ENCODE measurements at regions not wholly inside any gene's neighbourhood (a gene's known extent, or its start where the extent isn't known, plus 50 kb on each side); places are given as distances from the start of the nearest gene placed in this dataset.
"Not testable (repeated sequence)": the region's sequence is repeated elsewhere in the genome, so short reads cannot be mapped to it uniquely, and the experiment has no call there.

DNA sequence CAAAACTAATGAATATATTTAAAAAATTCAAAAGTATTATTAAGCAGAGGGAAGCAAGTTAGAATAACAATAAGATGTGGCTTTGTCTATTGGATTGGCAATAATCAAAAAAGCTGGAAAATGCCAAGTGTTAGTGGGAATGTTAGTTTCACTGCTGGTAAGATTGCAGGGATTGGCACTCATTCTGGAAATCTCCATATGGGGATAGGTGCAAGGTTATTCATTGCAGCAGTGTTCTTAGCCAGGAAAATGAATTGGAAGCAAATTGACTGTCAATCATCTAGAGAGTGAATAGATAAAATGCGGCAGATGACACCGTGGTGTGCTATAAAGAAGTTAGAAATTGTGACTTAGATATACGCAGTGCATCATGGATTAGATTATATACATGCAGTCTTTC is 1615.5 kb upstream of the PCDH7 start:
- DNase-seq (ENCODE audit: low read depth), result no peak

DNA sequence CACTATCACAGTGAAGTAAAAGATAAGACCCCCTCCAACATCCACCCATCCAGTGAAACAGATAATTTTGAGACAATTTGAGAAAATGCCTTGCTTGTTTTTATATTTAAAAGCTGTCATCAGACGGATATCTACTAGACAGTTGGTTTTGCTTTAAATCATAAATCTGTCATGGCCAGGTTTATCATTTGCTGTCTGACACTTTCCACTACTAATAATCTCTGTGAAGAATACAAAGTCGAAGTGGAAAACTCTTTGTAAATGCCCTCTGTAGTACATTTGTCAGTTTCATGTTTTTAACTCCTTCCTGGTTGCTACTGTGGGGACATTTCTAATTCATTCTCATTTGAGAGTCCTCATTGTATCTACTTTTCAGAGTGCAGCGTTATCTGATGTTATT is 1606.2 kb upstream of the PCDH7 start:
- DNase-seq (ENCODE audit: low read depth), result no peak

DNA sequence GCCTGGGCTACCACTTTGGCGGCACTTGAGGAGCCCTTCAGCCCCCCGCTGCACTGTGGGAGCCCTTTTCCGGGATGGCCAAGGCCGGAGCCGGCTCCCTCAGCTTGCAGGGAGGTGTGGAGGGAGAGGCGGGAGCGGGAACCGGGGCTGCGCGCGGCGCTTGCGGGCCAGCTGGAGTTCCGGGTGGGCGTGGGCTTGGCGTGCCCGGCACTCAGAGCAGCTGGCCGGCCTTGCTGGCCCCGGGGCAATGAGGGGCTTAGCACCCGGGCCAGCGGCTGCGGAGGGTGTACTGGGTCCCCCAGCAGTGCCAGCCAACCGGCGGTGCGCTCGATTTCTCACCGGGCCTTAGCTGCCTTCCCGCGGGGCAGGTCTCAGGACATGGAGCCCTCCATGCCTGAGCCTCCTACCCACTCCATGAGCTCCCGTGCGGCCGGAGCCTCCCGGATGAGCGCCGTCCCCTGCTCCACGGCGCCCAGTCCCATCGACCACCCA is 1602.9 kb upstream of the PCDH7 start:
- not testable (repeated sequence) for DNase-seq (ENCODE audit: low read depth)

DNA sequence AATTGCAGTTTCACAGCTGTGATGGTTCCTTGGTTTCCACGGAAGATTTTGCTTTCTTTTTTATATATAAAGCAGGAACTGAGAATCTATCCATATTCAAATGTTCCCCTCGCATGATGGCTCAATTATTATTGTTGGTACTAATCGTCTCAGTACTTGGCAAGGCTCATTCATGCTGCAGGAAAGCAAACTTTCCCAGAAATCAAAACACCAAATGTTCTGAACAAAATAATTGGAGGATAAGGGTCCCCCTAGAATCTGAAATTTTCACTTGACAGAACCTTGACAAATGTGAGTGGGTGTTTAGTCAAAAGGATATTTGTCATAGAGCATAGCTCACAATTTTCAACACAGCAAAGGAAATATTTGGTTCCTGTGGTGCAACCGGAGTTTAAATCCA is 1598.6 kb upstream of the PCDH7 start:
- no peak for DNase-seq (ENCODE audit: low read depth)

DNA sequence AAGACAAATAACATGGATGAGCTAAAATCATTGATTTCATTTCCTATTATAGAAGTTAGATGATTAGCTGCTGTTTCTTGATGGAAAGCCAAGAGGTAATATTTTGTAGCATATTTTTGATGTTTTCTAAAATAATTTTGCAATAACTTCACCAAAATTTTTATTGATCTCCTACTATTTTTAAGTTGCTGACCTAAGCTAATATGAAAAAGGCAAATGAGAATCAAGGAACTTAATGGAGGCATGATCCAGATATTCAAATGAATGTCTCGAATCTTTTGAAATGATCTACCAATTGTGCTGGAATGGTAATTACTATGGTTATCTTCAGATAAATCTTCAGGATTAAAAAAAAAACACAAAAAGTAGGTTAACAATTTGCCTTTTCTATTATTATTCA is 1591.4 kb upstream of the PCDH7 start:
- DNase-seq (ENCODE audit: low read depth), result no peak

DNA sequence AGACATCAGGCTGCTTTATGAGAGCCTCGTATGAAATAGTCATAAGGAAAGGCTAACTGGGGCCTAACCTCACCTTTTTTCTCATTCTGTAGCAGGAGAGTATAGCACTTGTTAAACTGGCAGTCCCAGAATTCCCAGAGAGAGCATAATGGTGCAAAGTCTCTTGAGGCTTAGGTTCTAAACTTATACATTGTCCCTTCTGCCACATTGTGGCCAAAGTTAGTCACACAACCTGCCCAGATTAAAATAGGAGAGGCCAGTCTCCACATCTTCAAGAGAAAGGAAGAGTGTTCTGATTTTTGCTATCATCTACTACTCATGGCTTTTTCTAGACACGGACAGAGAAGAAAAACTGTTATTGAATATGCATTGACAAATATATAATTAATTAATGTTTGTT is 1588.9 kb upstream of the PCDH7 start:
- no peak for DNase-seq (ENCODE audit: low read depth)

DNA sequence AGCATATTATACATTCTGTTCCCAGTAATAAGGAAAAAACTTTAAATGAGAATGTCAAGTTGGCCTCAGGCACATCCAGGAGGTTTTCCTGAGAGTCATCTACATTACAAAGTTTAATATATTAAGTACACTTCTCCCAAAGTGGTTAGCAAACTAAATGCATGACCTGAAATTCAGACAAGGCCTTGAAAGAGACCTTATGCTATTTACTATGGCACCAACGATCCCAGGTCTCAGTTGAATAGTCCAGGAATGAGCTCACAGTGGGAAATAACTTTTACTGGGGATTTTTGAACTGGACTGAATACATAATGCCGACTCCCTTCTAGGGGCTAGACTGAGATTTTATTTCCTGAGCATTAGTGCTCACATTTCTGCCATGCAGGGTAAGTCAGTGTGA is 1577.5 kb upstream of the PCDH7 start:
- no peak for DNase-seq (ENCODE audit: low read depth)

DNA sequence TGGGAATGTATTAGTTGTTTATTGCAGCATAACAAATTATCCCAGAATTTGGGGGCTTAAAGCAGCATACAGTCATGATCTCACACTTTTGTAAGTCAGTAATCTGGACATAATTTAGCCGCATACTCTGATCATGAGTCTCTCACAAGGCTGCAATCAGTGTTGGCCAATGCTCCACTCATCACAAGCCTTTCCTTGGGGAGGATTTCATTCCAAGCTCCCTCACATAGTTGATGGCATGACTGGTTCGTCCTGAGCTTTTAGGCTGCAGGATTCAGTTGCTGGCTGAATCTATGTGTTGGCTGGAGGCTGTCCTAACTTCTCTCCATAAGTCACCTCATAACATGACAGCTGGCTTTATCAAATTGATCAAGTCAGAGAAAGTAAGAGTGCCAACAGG is 1568.6 kb upstream of the PCDH7 start:
- DNase-seq (ENCODE audit: low read depth), result peak; percentile 68

DNA sequence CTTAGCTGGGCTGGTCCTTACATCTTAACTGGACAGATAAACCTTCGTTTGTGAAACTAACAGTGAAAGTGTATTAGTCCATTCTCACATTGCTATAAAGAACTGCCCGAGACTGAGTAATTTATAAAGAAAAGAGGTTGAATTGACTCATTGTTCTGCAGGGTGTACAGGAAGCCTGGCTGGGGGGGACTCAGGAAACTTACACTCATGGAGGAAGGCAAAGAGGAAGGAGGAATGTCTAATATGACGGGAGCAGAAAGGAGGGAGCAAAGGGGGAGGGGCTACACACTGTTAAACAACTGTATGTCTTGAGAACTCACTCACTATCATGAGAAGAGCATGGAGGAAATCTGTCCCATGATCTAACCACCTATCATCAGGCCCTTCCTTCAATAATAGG is 1566.5 kb upstream of the PCDH7 start:
- DNase-seq (ENCODE audit: low read depth), result no peak

DNA sequence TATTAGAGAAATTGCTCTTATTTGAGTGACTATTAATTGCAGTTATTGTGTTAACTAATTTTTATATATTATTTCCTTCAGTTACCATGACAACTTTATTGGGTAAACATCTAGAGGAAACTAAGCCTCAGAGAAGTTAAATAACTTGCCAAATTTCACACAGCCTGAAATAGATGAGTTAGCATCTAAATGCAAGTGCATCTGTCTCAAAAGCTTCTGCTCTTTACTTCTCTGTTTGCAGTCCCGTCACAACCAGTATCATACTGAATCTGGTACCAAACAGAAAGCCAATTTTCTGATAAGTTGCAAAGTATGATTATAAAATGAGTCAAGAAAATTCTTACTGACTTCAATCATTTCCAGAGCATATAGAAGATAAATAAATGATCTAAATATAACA is 1544.9 kb upstream of the PCDH7 start:
- DNase-seq (ENCODE audit: low read depth), result no peak

DNA sequence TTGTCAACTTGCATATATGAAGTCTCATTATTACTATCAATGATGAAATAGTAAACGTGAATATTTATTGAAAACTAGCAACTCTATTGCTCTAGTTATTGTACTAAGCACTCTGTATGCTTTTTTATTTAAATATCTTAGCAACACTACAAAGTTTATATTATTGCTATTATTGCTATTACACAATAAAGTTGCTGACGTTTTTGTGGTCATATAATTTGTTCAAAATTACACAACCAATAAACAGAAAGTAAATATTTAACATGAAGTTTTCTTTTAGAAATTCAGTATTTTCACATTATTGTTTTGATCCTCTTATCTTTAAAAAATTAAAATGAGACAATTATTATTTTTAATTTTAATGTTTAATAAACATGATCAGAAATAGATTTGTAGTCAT is 1521.1 kb upstream of the PCDH7 start:
- no peak for DNase-seq (ENCODE audit: low read depth)

DNA sequence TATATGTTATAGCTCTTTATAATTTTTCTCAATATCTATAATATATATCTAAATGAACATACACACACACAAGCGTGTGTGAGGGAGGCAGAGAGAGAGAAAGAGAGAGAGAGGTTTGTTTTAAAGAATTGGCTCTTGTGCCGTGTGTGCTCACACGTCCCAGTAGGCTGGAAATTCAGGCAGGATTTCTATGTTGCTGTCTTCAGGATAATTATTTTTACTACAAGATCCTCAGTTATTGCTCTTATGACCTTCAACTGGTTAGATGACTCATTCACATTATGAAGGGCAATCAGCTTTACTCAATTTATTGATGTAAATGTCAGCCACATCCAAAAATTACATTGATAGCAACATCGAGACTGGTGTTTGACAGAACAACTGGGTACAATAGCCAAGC is 1520.7 kb upstream of the PCDH7 start:
- DNase-seq (ENCODE audit: low read depth), result no peak

DNA sequence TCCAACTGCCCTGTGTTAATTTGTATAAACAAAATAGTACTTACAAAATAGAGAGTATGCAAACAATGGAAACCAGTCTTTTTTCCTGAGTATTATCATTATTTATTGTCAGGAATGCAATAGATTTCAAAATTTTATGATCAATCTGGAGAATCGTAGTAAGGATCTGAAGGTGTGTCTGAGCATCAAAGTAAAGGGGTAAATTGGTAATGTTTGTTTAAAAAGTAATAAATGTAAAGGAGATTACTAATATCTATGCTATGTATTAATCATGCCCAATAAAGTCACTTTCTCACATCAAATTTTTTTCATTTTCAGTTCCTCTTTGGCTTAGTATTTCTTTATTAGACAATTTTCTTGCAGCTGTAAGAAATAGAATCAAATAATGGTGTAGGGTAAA is 1507.1 kb upstream of the PCDH7 start:
- DNase-seq (ENCODE audit: low read depth), result no peak

DNA sequence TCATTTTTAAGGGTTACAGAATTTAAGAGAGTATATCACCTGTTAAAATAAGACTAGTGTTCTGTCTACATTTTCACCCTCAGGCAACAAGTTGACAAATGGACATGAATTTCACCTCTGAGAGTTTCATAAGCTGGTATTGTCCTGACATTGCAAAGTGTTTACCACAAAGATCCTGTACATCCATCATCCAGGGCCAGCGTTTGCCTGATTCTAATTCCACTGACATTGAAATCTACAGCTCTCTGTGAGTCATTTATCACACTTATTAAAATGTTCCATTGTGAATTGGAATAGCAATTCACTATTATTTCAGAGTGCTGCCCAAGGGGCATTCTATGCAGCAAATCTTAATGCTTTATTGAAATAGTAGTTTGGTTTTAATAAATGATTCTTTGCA is 1499.4 kb upstream of the PCDH7 start:
- no peak for DNase-seq (ENCODE audit: low read depth)

DNA sequence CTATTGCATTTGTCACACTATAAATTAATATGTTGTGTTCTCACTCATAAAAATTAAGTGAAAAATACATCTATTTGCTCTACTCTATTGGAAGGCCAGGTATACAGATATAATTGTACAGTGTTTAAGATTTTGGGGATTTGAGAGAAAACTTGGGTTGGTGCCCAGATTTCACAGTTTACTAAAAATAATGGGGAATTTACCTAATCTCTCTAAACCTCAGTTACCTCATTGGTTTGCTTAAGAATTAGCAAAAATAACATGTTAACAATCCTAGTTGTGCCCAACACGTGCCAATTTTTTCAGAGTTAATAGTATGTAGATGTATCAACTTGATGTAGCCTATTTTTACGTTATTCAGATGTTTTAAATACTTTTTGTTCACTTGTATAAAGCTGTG is 1495.3 kb upstream of the PCDH7 start:
- DNase-seq (ENCODE audit: low read depth), result no peak

DNA sequence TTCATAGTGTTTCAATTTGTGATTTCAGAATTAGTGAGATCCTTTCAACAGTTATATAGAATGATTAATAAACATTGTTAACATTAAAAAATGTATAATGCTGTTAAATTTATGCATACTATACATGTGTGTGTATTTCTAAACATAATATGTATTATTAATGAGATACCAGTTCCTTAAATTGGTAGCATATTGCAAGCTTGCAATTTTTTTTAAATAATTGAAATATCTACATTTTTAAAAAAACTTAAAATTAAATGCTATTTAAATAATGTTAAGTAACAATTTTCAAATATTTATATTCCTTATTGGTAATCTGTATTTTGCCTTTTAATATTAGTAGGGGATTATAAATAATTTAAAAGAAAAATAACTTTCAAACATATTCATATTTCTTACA is 1479.5 kb upstream of the PCDH7 start:
- no peak for DNase-seq (ENCODE audit: low read depth)

DNA sequence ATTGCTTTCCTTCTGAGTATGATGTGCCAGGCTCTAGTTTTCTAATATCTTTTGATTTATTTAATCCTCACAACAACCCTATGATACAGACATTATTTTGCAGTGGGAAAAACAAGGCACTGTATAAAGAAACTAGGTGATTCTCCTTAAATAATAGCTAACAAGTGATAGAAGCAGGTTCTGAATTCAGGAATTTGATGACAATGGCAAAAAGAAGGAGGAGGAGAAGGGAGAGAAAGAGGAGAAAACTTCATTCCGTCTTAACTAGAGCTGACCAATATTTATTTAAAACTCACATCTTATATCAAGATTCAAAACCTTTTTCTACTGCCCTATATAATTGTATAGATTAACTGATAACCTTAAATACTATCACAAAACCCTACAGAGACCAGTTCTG is 1477.1 kb upstream of the PCDH7 start:
- no peak for DNase-seq (ENCODE audit: low read depth)

DNA sequence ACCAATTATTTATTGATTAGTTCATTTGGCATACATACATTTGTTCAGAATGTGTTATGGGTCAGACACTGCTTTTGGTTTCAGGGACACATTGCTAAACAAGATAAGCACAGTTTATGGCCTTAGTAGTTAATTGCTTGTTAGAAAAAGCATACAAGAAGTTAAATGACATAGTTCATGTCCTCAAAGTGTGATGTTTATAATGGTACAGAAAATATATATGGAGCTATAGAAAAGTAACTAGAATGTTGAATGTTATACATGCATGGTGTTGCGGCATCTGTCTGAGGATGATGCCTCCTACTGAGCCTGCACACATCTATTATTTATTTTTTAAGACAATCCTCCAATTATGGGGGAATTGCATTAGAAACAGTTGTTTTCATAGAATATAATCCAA is 1476.3 kb upstream of the PCDH7 start:
- DNase-seq (ENCODE audit: low read depth), result no peak

DNA sequence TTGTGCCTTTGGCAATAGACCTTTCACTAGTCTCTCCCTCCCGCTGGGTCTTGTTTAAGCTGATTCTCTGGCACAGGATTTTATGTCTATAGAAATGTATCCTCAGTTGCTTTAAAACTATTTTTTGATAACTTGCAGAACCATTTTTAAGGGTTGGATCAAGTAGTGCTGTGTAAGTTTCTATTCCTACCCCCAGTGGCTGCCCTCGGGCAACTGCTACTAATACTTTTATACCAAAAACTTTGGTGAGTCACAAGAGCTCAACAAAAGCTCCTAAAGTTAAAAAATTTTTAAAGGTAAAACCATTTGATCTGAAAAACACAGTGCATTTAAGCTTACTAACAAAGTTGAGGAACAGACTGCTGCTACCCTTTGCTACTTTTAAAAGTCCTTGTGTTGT is 1460.6 kb upstream of the PCDH7 start:
- no peak for DNase-seq (ENCODE audit: low read depth)

DNA sequence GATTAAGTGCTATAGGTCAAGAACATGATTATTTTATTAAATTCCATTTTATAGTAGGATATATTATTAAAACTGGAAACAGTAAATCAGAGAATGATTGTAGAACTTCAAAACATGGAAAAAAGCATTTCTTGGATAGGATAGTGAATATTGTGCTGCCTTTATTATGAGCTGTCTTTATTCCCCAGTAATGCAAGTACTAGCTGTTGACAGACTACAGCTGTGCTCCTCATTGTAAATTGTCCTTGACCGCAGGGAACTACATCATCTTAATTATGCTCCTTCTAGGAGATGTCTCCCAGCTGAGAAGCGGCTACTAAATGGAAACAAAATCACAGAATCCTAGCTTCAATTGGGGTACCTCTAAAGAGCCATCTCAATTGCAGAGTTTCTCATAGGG is 1457.2 kb upstream of the PCDH7 start:
- DNase-seq (ENCODE audit: low read depth), result no peak

DNA sequence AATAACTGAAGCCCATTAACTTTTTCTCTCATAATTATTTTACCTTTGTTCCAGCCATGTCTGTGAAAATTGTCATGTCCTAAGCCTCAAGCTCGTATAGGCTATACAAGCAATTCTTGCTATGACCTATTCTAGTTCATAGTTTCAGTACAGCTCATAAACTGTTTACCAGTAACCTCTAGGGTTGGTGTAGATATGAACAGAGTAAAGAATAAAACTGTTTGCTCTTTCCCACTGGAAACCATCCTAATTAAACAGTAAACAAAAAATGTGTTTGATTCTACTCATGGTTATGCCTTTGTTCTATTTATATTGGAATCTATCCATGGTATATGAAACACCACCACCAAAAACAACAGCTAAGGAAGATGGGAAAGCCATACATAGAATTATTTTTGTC is 1444.0 kb upstream of the PCDH7 start:
- no peak for DNase-seq (ENCODE audit: low read depth)

DNA sequence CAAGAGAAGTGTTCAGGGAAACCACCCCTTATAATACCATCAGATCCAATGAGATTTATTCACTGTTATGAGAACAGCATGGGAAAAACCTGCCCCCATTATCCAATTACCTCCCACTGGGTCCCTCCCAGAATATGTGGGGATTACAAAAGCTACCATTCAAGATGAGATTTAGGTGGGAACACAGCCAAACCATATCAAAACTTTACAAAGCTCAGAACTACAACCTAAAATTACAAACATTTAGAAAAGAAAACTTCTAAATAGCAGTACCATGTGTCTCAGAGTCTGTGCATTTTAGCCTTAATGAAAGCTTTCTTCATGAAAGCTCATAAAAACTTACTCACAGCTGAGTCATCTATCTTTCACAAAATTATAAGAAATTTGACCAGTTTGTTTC is 1442.8 kb upstream of the PCDH7 start:
- DNase-seq (ENCODE audit: low read depth), result peak; percentile 57

DNA sequence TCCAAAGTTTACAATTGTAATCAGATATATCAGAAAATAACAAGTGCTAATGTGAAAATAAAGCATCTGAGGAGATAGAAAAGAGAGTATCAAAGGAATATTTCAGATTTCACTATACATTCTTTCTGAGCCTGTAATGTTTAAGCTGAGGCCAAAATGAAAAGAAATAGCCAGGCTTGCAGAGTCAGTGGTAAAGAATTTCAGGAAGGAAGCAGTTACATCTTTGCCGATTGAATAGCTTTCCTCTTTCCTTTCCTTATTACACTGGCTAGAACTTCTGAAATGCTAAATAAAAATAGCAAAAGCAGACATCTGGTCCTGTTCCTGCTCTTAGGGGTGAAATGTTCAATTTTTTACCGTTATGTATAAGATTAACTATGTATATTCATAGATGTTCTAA is 1441.6 kb upstream of the PCDH7 start:
- DNase-seq (ENCODE audit: low read depth), result peak; percentile 64

DNA sequence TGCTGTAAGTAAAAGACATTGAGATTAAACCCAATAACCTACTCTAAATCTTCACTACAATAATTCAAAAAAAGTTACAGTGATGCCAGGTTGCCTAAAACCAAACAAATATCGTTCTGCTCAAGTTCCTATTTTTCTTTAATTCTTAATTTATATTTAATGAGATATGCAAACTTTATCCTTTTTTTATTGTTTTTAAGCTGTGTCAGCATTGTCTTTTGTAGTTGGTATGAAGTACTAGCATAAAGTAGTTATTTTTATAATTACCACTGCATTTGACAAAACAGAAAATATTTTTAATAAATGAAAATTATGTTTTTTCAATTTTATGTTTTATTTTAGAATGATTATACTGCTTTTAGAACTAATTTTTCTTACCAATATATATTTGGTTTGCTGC is 1431.1 kb upstream of the PCDH7 start:
- DNase-seq (ENCODE audit: low read depth), result no peak

DNA sequence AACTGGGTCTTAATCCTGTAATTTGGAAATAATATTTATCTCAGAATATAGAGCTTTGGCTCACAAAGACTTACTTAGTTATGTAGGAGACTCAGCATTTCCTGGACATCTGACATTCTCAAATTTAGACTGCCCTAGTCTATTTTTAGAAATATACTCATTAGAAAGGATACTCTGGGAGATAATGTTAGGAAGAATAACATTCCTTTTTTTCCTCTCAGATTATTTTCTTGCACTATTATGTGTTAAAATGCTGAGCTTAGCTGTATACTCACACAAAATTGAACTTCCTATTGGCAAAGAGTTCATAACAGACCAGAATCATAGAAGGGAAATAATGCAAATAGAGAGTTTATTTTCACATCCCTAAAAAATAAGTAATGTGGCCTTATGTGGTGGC is 1424.9 kb upstream of the PCDH7 start:
- DNase-seq (ENCODE audit: low read depth), result no peak

Measured in HS-5 (cell line).